Fibroblast of lung (primary cell): ENCODE measurements at regions not wholly inside any gene's neighbourhood (a gene's known extent, or its start where the extent isn't known, plus 50 kb on each side); places are given as distances from the start of the nearest gene placed in this dataset.

Experiments
- DNase-seq, 2 donors: peaks; one replicate each; pipeline versions ENCODE4 v3.0.0 to v3.0.0-alpha.2; 2010; ENCODE audit warnings: low read depth in 2 of 2
- H2AFZ ChIP-seq: 2 replicates; pipeline ENCODE4 v1.5.1; 2012; ENCODE audit warnings: low read length, control low read depth, inconsistent platforms
- H3K27ac ChIP-seq: 2 replicates; pipeline ENCODE4 v1.5.1; 2011; ENCODE audit warnings: low read length, control low read depth; ENCODE audit not compliant: insufficient read depth
- H3K27me3 ChIP-seq: 2 replicates; pipeline ENCODE4 v1.5.1; 2011; ENCODE audit warnings: mild to moderate bottlenecking, low read length; ENCODE audit not compliant: control insufficient read depth, insufficient read depth
- H3K36me3 ChIP-seq: 2 replicates; pipeline ENCODE4 v1.5.1; 2011; ENCODE audit warnings: low read length; ENCODE audit not compliant: control insufficient read depth, insufficient read depth
- H3K4me1 ChIP-seq: 2 replicates; pipeline ENCODE4 v1.5.1; 2011; ENCODE audit warnings: low read length; ENCODE audit not compliant: control insufficient read depth, insufficient read depth; ENCODE audit errors: extremely low read depth
- H3K4me2 ChIP-seq: 2 replicates; pipeline ENCODE4 v1.5.1; 2011; ENCODE audit warnings: low read length, control low read depth; ENCODE audit not compliant: insufficient read depth; ENCODE audit errors: extremely low read depth
- H3K4me3 ChIP-seq, 4 experiments: fragments of 200-600 bp in 1 of 4; sonication (generic) in 1 of 4; replicated peaks in 1 of 4; 2 replicates each; pipeline ENCODE4 v1.5.1; 2011 to 2016; ENCODE audit warnings: low read length in 4 of 4, low read depth in 3 of 4, mild to moderate bottlenecking in 3 of 4, control low read depth in 2 of 4, inconsistent platforms in 1 of 4, mixed read lengths in 1 of 4; ENCODE audit not compliant: insufficient read depth in 1 of 4; ENCODE audit errors: control extremely low read depth in 1 of 4
- H3K79me2 ChIP-seq: 2 replicates; pipeline ENCODE4 v1.5.1; 2012; ENCODE audit warnings: mild to moderate bottlenecking, low read length, inconsistent platforms; ENCODE audit not compliant: control insufficient read depth, insufficient read depth
- H3K9ac ChIP-seq: 2 replicates; pipeline ENCODE4 v1.5.1; 2011; ENCODE audit warnings: mild to moderate bottlenecking, low read length, control low read depth; ENCODE audit not compliant: insufficient read depth
- H3K9me3 ChIP-seq: 2 replicates; pipeline ENCODE4 v1.5.1; 2012; ENCODE audit warnings: low read depth, low read length; ENCODE audit not compliant: control insufficient read depth, insufficient read depth
- H4K20me1 ChIP-seq: 2 replicates; pipeline ENCODE4 v1.5.1; 2011; ENCODE audit warnings: low read length; ENCODE audit not compliant: control insufficient read depth, insufficient read depth; ENCODE audit errors: extremely low read depth
- EZH2 ChIP-seq: IDR thresholded peaks from 2 replicates; pipeline ENCODE4 v1.5.1; 2012; ENCODE audit warnings: low read length, control low read depth, mild to moderate bottlenecking; ENCODE audit errors: missing control alignments
- TF ChIP-seq, protein P1 (sequence below), 2 donors: IDR thresholded peaks in 1 of 2; conservative IDR thresholded peaks in 1 of 2; 1 replicate in 1 of 2; 2 replicates in 1 of 2; pipeline ENCODE4 v1.5.1; 2011 to 2012; ENCODE audit warnings: low read length in 2 of 2, control low read depth in 1 of 2, inconsistent platforms in 1 of 2, low read depth in 1 of 2, mild to moderate bottlenecking in 1 of 2

DNA sequence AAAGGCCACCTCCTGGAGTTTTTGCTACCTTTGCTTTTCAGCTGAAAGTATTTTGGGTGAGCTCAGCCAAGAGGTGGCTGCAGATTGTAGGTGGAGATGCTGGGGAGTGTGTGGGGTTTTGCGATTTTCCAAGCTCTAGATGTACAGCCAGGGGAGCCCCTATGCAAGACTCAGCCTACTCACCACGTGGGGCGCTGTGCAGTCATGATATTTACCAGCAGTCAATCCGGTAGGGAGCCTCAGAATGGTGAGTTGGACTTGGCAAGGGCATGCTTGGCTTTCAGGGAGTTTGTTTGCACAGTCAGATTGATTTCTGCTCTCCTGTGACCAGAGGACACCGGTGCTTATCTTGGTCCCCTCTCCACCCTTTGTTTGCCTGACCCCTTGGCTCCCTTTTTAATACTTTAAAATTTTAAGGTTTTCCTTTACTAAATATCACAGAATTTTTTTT is 175.3 kb downstream of the UTP18 start:
- no peak overlapping the region for H3K4me2 ChIP-seq
- H3K27ac ChIP-seq, result no peak overlapping the region
- no peaks in the 10 kb centered on the region for H3K4me1 ChIP-seq
- no peaks in the 10 kb centered on the region for H3K79me2 ChIP-seq
- DNase-seq, result no peak
- no peaks in the 10 kb centered on the region for H3K9me3 ChIP-seq
- TF ChIP-seq, protein P1, sequence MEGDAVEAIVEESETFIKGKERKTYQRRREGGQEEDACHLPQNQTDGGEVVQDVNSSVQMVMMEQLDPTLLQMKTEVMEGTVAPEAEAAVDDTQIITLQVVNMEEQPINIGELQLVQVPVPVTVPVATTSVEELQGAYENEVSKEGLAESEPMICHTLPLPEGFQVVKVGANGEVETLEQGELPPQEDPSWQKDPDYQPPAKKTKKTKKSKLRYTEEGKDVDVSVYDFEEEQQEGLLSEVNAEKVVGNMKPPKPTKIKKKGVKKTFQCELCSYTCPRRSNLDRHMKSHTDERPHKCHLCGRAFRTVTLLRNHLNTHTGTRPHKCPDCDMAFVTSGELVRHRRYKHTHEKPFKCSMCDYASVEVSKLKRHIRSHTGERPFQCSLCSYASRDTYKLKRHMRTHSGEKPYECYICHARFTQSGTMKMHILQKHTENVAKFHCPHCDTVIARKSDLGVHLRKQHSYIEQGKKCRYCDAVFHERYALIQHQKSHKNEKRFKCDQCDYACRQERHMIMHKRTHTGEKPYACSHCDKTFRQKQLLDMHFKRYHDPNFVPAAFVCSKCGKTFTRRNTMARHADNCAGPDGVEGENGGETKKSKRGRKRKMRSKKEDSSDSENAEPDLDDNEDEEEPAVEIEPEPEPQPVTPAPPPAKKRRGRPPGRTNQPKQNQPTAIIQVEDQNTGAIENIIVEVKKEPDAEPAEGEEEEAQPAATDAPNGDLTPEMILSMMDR (conservative IDR thresholded peaks at IDR 0.05 in 1 of 2, IDR thresholded peaks at IDR 0.05 in 1 of 2; ENCODE audit: low read depth in 1 of 2, low read length in 2 of 2), result peak in 1 of 2 donors; percentile 11
- no peak for TF ChIP-seq EZH2
- no peak overlapping the region for H3K4me3 ChIP-seq
- no peaks in the 10 kb centered on the region for H3K36me3 ChIP-seq
- H2AFZ ChIP-seq, result no peak overlapping the region
- H3K9ac ChIP-seq, result no peak overlapping the region
- H3K27me3 ChIP-seq, result no peaks in the 10 kb centered on the region
- no peaks in the 10 kb centered on the region for H4K20me1 ChIP-seq

DNA sequence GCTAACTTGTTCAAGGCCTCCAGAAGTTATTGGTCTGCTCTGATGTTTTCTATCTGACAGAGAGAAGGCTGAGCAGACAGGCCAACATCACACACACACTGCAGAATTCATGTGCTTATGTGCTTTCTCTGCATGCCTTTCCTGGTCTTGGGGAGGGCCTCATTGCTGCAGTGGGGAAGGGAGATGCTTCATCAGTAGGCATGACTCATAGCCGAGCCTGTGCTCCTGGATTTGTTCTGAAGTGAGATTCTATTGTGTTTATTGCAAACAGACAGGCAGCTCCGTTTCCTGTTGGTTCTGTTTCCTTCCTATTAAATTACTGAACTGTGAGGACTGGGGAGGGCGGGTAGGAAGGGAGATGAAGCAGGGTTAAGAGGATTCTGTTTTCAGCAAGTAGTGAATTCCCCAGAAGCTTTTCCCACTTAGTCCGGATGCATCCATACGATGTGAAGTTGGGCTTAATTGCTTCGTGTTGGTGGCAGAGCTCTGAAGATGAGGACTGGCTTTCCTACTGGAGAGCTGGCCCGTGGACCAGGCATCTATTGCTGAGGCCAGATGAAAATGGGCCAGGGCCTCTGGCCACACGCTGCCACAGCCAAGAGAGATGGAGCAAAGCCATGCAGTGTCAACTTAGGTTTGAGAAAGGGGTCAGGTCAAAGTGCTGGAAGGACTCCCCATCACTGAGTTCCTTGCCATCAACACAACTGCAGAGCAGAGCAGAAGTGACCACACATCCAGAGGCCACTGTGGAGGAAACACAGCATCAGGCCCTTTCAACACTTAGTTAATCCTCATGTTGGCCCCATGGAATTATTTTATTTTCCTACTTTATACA is 179.3 kb downstream of the UTP18 start:
- Histone ChIP-seq H3K4me2 (no peak overlapping the region), H3K4me1 (no peaks in the 10 kb centered on the region), H3K36me3 (no peaks in the 10 kb centered on the region), H3K9ac (no peak overlapping the region), H3K9me3 (no peaks in the 10 kb centered on the region), H3K4me3 (no peak overlapping the region), H3K27ac (no peak overlapping the region), H3K27me3 (no peaks in the 10 kb centered on the region), H2AFZ (no peak overlapping the region), H4K20me1 (no peaks in the 10 kb centered on the region), H3K79me2 (no peaks in the 10 kb centered on the region)
- TF ChIP-seq, protein P1 (conservative IDR thresholded peaks at IDR 0.05 in 1 of 2, IDR thresholded peaks at IDR 0.05 in 1 of 2; ENCODE audit: low read depth in 1 of 2, low read length in 2 of 2), result no peak
- TF ChIP-seq EZH2, result no peak
- no peak for DNase-seq

DNA sequence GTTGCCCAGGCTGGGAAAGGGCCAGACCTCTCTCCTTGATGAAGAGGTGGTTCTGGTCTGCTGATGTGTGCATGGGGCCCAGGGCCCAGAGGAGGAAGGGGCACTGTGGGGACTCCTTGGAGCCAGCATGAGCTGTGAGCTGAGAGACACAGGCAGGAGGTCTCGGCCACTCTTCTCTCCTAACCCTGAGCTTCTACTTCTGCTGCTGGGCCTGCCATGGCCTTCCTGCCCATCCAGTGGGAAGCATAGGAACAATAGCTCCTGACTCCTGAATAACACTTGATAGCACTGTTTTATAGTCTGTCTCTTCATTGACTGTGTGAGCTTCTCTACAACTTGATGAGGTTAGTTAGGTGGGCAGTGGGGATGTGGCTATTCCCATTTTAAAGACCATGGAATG is 181.1 kb downstream of the UTP18 start:
- Histone ChIP-seq H4K20me1 (no peaks in the 10 kb centered on the region), H3K4me3 (no peak overlapping the region), H3K27ac (no peak overlapping the region), H3K79me2 (no peaks in the 10 kb centered on the region), H3K36me3 (no peaks in the 10 kb centered on the region), H3K9ac (no peak overlapping the region), H3K27me3 (no peaks in the 10 kb centered on the region), H3K4me2 (no peak overlapping the region), H2AFZ (no peak overlapping the region), H3K4me1 (no peaks in the 10 kb centered on the region), H3K9me3 (no peaks in the 10 kb centered on the region)
- TF ChIP-seq EZH2, result no peak
- TF ChIP-seq, protein P1 (conservative IDR thresholded peaks at IDR 0.05 in 1 of 2, IDR thresholded peaks at IDR 0.05 in 1 of 2; ENCODE audit: low read depth in 1 of 2, low read length in 2 of 2), result no peak
- no peak for DNase-seq
